IMR-90 (cell line): ENCODE measurements at regions not wholly inside any gene's neighbourhood (a gene's known extent, or its start where the extent isn't known, plus 50 kb on each side); places are given as distances from the start of the nearest gene placed in this dataset.

Source experiments
- CEBPB ChIP-seq: IDR thresholded peaks from 2 replicates; pipeline ENCODE4 v1.6.1; 2012; ENCODE audit warnings: low read depth, low read length, improper control_type of control experiment
- FOS ChIP-seq: fragments of 150-350 bp; IDR thresholded peaks from 2 replicates; pipeline ENCODE4 v1.6.1; 2016; ENCODE audit warnings: low read depth, low read length
- POLR2A ChIP-seq: IDR thresholded peaks from 2 replicates; pipeline ENCODE4 v1.6.1; 2012; ENCODE audit warnings: mild to moderate bottlenecking, low read depth, low read length
- RCOR1 ChIP-seq: IDR thresholded peaks from 2 replicates; pipeline ENCODE4 v1.6.1; 2012; ENCODE audit warnings: mild to moderate bottlenecking, low read length, improper control_type of control experiment; ENCODE audit not compliant: insufficient replicate concordance
- SMC3 ChIP-seq: fragments of 150-350 bp; IDR thresholded peaks from 2 replicates; pipeline ENCODE4 v1.6.1; 2016; ENCODE audit warnings: low read depth, mild to moderate bottlenecking, antibody characterized with exemption, low read length, moderate library complexity
- TF ChIP-seq, protein P1 (sequence below): conservative IDR thresholded peaks from 2 replicates; pipeline ENCODE4 v1.5.1; 2012; ENCODE audit warnings: mild to moderate bottlenecking, low read depth, low read length, improper control_type of control experiment

DNA sequence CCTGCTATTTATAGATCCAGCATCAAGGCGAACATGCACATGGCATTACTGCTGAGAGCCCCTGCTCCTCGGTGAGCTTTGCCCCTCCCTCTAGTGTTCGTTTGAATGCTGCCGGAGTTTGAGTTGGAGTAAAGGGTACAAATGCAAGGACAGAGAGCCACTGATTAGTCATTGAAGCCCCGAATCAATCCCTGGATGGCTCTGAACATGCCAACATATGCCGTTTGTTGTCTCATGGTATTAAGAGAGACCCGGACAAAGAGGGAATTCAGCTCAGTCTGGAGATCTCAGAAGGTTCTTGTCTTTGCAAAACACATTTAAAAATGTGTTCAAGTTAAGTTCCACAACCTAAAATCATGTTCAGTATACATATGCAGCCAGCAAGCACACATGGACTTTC, 789.2 kb upstream of the NR2F2 start:
- TF ChIP-seq, protein P1, sequence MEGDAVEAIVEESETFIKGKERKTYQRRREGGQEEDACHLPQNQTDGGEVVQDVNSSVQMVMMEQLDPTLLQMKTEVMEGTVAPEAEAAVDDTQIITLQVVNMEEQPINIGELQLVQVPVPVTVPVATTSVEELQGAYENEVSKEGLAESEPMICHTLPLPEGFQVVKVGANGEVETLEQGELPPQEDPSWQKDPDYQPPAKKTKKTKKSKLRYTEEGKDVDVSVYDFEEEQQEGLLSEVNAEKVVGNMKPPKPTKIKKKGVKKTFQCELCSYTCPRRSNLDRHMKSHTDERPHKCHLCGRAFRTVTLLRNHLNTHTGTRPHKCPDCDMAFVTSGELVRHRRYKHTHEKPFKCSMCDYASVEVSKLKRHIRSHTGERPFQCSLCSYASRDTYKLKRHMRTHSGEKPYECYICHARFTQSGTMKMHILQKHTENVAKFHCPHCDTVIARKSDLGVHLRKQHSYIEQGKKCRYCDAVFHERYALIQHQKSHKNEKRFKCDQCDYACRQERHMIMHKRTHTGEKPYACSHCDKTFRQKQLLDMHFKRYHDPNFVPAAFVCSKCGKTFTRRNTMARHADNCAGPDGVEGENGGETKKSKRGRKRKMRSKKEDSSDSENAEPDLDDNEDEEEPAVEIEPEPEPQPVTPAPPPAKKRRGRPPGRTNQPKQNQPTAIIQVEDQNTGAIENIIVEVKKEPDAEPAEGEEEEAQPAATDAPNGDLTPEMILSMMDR: no peak
- TF ChIP-seq SMC3 (no peak), POLR2A (no peak), CEBPB (no peak), FOS (no peak), RCOR1 (no peak)
